SK-MEL-5 (cell line): ENCODE measurements at regions not wholly inside any gene's neighbourhood (a gene's known extent, or its start where the extent isn't known, plus 50 kb on each side); places are given as distances from the start of the nearest gene placed in this dataset.
A peak's percentile ranks its signal among the peaks of the same experiment; 100 is the strongest.

ENCODE experiments used
- DNase-seq: peaks from one replicate; pipeline ENCODE4 v3.0.0-alpha.2; 2016; ENCODE audit warnings: low read depth, low spot score
- in situ Hi-C: cut with HindIII; loops from 2 replicates; pipeline ENCODE4 v1.10.0; 2016; ENCODE audit warnings: low sequenced_read_pairs, high pct_unique_total_duplicates, low pct_unique_long_range_greater_than_20kb

DNA sequence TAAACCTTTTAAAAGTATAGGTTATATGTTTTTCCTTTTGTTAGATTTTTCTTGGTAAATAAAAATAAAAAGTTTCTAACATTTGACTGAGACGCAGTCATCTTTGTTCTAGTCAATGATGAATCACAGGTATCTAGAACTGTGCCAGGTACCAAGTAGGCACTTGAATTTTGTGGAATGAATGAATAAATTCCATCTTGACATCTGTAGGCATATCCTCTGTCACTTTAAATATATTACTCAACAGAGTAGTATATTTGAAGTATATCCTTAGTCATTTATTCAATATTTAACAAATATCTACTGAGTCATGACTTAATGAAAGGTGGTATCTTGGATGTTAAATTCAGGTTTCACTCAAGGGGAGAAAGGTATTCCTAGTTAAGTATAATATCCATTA lies 828.4 kb downstream of the TUSC7 start:
- DNase-seq: no peak
- in situ Hi-C loops: no loop called here

DNA sequence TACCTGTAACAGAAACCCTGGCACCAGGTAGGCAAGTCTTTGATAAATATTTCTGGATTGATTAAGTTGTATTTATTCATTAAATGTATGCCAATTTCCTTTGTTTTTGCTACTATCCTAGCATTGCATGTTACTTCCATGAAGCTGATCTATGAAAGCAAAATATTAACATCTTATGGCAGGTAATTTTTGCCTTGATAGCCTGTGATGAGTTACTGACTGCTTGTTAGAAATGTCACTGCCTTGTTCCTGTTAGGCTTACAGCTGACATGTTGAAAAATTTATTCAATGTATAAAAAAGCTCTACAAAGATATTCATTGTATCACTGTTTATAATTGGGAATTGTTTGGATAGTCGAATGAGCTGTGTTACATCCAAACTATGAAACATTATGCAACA lies 830.1 kb downstream of the TUSC7 start:
- DNase-seq: no peak
- in situ Hi-C loops: no loop called here

DNA sequence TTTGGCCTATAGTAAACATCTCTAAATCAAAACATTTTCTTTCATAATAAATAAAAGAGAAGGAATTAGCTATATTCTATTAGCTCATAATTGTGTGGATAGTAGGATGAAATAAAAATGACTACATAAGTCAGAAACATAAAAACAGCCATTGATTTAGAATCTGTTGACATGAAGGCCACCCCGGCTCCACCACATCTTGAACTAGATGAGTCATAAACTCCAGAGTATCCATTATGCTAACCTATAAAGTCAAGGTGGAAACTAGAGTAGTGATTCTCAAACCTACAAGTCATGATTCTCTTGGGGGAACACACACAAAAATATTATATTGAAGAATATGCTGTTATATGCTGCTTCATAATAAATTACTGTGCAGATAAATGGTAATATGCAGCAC lies 831.0 kb downstream of the TUSC7 start:
- DNase-seq: no peak
- in situ Hi-C loops: no loop called here

DNA sequence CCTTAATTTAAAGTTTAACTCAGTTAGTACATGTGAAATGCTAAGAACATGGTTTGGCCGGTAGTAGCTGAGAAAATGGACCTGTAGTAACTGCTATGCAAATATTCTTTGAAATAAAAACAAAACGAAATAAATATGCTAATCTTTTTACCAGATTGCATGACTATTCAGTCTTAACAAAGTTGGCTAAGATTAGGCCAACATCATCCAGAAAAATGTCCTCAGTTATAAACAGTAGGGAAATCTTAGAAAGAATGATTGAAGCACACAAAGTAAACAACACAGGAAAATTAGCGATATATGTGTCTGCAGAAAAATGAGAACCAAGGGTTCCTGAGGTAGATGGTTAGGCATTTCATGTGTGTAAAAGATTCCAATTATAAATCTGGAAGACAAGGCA lies 832.1 kb downstream of the TUSC7 start:
- in situ Hi-C loops: no loop called here
- DNase-seq: no peak

DNA sequence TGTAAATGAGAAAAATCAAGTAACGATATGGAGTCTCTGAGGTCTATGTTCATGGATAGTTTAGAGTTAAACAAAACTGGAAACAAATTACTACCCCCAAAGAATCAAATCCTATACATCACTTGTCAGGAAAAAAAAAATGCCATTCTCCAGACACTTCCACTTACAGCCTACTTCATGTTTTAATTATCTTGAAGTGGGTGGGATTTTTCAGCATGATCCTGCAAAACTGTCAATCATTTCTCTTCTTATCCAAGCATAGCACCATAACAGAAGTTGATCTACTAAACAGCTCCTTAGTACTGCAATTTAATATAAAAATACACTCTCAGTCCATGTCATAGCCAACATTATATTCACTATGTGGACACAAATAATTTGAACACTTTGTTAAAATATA lies 833.9 kb downstream of the TUSC7 start:
- in situ Hi-C loops: no loop called here
- no peak for DNase-seq

- DNase-seq: no peak
- in situ Hi-C loops: no loop called here
These were observed 835.9 kb downstream of the TUSC7 start for GRCh38 chr3:117545484-117545883.

- in situ Hi-C loops: no loop called here
- no peak for DNase-seq
These were observed 838.5 kb downstream of the TUSC7 start for GRCh38 chr3:117547956-117548550.

GRCh38 chr3:117548600-117548999 lies 839.0 kb downstream of the TUSC7 start:
- DNase-seq: no peak
- in situ Hi-C loops: no loop called here

DNA sequence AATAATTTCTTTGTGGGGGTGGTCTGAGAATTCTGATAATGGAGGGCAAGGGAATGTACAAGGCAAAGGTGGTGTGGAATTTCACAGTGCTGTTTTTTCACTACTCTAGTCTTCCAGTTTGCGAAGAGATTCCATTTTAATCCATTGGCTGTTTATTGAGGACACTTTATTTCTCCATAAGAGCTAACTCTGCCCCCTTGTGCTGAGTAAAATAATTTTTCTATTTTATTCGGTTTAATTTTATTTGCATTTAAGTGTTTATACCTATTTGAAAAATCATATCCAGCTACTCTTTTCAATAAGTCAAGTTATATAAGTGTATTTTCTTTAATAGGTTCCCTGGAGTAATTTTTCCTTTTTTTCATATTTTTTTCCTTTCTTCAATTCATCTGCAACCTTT lies 840.1 kb downstream of the TUSC7 start:
- peak; percentile 4 for DNase-seq
- in situ Hi-C loops: no loop called here

- in situ Hi-C loops: no loop called here
- no peak for DNase-seq
These were observed 841.2 kb downstream of the TUSC7 start for GRCh38 chr3:117550766-117551165.

- no peak for DNase-seq
- in situ Hi-C loops: no loop called here
These were observed 843.9 kb downstream of the TUSC7 start for GRCh38 chr3:117553461-117553860.

DNA sequence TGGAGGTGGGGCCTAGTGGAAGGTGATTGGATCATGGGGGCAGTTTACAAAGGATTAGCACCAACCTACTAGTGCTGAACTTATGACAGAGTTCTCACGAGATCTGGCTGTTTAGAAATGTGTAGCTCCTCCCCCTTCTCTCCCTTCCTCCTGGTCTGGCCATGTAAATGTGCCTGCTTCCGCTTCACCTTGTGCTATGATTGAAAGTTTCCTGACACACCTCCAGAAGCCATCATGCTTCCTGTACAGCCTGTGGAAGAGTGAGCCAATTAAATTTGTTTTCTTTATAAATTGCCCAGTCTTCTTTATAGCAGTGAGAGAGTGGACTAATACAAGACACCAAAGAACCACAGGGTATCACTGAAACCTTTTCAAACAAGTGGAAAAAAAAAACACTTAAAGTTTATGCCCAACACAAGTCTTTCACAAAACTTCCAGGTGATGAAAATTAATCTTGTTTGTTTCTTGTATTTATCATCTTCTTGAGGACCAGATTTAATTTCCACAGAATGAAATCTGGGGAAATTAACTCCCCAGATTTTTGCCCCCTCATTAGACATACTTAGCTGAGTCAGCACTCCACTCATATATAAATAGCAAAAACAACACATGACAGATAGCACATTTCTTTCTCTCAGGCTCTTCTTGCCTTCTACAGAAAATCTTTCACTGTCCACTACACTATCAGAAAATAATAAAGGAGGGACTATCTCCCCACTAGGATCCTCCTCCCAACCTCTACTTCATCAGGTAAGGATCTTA lies 847.2 kb downstream of the TUSC7 start:
- no peak for DNase-seq
- in situ Hi-C loops: no loop called here

DNA sequence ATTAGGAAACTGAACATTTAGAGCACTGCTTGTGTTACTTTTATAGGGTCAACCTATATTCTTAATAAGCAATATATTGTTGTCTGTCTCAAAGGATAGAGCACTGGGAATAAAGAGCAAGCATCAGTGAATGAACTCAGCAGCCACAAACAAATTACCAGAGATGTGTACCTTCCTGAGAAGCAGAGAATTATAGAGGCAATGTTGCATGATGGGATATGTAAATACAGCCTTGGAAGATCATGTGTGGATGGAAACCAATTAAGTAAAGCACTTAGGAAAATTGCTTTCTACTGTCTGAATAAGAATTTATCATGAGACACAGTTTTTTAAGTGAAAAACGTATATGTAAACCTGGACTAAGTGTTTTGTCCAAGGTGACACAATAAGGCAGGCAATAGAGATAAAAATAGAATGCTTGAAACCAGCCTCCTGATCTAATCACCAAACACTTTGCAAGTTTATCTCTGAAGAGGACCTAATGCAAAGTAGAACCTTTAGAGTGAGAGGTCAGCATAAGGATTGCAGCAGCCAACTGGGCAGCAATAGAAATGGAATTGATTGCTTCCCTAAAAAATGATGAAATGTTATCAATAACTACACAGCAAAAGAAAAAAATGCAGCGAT lies 848.0 kb downstream of the TUSC7 start:
- in situ Hi-C loops: no loop called here
- no peak for DNase-seq

GRCh38 chr3:117558681-117559080 lies 849.1 kb downstream of the TUSC7 start:
- in situ Hi-C loops: no loop called here
- DNase-seq: no peak

DNA sequence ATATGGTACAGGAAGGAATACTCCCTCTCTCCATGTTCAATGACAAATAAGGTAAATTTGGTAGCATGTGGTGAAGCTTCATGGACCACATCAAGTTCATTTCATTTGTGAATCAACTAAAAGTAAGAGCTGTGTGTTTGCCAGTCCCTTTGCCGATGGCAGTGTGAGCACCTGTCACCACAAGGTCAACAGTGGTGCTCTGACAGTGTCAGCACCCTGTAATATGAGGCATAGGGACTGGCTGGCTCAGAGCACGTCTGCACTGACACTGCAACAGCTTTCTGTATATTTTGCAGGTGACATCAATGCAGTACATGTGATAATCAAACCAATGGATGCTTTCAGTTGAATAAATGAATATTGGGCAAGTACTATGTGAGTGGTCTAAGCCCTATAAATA lies 852.4 kb downstream of the TUSC7 start:
- DNase-seq: no peak
- in situ Hi-C loops: no loop called here

GRCh38 chr3:117563063-117563462 lies 853.5 kb downstream of the TUSC7 start:
- in situ Hi-C loops: no loop called here
- DNase-seq: no peak

GRCh38 chr3:117565777-117566176 lies 856.2 kb downstream of the TUSC7 start:
- in situ Hi-C loops: no loop called here
- DNase-seq: no peak

DNA sequence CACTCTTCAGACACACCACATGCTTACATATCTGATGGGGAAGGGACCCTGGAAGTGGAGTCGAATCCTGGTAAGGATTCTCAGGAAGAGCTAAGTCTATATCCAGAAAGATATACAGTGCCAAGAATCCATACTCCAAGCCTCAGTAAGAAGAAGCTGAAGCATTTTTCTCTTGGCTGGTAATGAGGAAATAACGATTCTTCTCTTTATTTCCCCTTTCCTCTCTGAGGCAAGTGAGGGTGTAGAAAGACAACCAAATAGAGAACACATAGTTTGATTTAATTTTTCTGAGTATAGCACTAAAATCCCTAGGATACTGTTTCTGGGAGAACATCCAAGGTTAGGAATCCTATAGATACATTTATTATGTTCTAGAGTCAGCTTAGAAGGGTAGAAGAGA lies 857.3 kb downstream of the TUSC7 start:
- in situ Hi-C loops: no loop called here
- DNase-seq: no peak

GRCh38 chr3:117567382-117567781 lies 857.8 kb downstream of the TUSC7 start:
- in situ Hi-C loops: no loop called here
- no peak for DNase-seq
